ENCODE measurements at regions not wholly inside any gene's neighbourhood (a gene's known extent, or its start where the extent isn't known, plus 50 kb on each side); places are given as distances from the start of the nearest gene placed in this dataset.

DNA sequence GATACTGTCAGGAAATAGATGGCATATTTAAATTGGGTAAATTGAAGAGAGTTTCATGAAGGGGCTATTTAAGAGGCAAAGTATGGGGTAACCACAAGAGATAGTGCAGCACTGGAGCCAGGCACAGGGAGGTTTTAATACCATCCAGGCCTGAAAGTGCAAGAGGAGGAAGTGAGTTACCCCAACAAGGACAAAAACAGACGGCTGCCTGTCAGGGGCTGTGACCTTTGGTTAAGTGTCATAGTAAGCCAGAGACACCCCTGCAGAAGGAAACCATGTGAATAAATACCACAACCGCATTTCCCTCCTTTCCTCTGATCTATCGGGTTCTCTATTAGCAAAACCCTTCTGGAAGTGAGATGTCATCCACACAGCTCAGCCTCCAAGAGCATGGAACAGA is 122.0 kb upstream of the DHRS4 start:
- TF ChIP-seq, protein P1, sequence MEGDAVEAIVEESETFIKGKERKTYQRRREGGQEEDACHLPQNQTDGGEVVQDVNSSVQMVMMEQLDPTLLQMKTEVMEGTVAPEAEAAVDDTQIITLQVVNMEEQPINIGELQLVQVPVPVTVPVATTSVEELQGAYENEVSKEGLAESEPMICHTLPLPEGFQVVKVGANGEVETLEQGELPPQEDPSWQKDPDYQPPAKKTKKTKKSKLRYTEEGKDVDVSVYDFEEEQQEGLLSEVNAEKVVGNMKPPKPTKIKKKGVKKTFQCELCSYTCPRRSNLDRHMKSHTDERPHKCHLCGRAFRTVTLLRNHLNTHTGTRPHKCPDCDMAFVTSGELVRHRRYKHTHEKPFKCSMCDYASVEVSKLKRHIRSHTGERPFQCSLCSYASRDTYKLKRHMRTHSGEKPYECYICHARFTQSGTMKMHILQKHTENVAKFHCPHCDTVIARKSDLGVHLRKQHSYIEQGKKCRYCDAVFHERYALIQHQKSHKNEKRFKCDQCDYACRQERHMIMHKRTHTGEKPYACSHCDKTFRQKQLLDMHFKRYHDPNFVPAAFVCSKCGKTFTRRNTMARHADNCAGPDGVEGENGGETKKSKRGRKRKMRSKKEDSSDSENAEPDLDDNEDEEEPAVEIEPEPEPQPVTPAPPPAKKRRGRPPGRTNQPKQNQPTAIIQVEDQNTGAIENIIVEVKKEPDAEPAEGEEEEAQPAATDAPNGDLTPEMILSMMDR (IDR thresholded peaks at IDR 0.05), result no peak
- no peak for TF ChIP-seq ZFX (IDR thresholded peaks at IDR 0.05; ENCODE audit: borderline replicate concordance)

Data from 22Rv1 (cell line).